Liver (tissue), 8 donors: ENCODE measurements at regions not wholly inside any gene's neighbourhood (a gene's known extent, or its start where the extent isn't known, plus 50 kb on each side); places are given as distances from the start of the nearest gene placed in this dataset.

ENCODE experiments used
- DNase-seq: peaks from one replicate; pipeline ENCODE4 v3.0.0-alpha.2; 2017; ENCODE audit warnings: low spot score
- H3K27ac ChIP-seq, 2 donors: one replicate each; pipeline ENCODE4 v1.7.0; 2013; ENCODE audit warnings: inconsistent platforms in 2 of 2, low read length in 2 of 2, control low read depth in 1 of 2, low read depth in 1 of 2, mild to moderate bottlenecking in 1 of 2
- H3K27me3 ChIP-seq, 4 donors: one replicate each; pipeline versions ENCODE4 v1.6.1 to v1.7.0; 2013; ENCODE audit warnings: low read length in 3 of 4, inconsistent platforms in 1 of 4, mild to moderate bottlenecking in 1 of 4, moderate library complexity in 1 of 4; ENCODE audit not compliant: control insufficient read depth in 4 of 4, insufficient read depth in 4 of 4
- H3K36me3 ChIP-seq, 4 donors: one replicate each; pipeline versions ENCODE4 v1.6.1 to v1.7.0; 2013; ENCODE audit warnings: low read length in 3 of 4, mild to moderate bottlenecking in 3 of 4, low read depth in 1 of 4, moderate library complexity in 1 of 4; ENCODE audit not compliant: control insufficient read depth in 4 of 4, insufficient read depth in 3 of 4
- H3K4me1 ChIP-seq, 4 donors: one replicate each; pipeline versions ENCODE4 v1.6.1 to v1.7.0; 2013; ENCODE audit warnings: low read length in 3 of 4, mild to moderate bottlenecking in 3 of 4, moderate library complexity in 1 of 4; ENCODE audit not compliant: control insufficient read depth in 4 of 4, insufficient read depth in 4 of 4
- H3K4me3 ChIP-seq, 3 donors: one replicate each; pipeline versions ENCODE4 v1.6.1 to v1.7.0; 2013; ENCODE audit warnings: low read length in 3 of 3, control low read depth in 1 of 3, low read depth in 1 of 3, mild to moderate bottlenecking in 1 of 3
- H3K9ac ChIP-seq, 2 donors: one replicate each; pipeline ENCODE4 v1.7.0; 2013; ENCODE audit warnings: low read length in 2 of 2, mild to moderate bottlenecking in 2 of 2, moderate library complexity in 2 of 2, control low read depth in 1 of 2, low read depth in 1 of 2
- H3K9me3 ChIP-seq, 4 donors: one replicate each; pipeline versions ENCODE4 v1.6.1 to v1.7.0; 2013; ENCODE audit warnings: low read length in 3 of 4; ENCODE audit not compliant: control insufficient read depth in 4 of 4
- ATF3 ChIP-seq: IDR thresholded peaks from 2 replicates; pipeline ENCODE4 v1.6.1; 2016; ENCODE audit warnings: antibody characterized with exemption
- CTCF ChIP-seq: fragments of 150-350 bp; IDR thresholded peaks from 2 replicates; pipeline ENCODE4 v1.5.1; 2017; ENCODE audit warnings: improper control_type of control experiment, low read depth, low read length; ENCODE audit not compliant: missing input control
- EGR1 ChIP-seq, 2 donors: IDR thresholded peaks; 2 replicates each; pipeline ENCODE4 v1.6.1; 2016 to 2018; ENCODE audit warnings: antibody characterized with exemption in 2 of 2, low read depth in 2 of 2
- FOXA1 ChIP-seq: IDR thresholded peaks from 2 replicates; pipeline ENCODE4 v1.6.1; 2016; ENCODE audit warnings: antibody characterized with exemption
- FOXA2 ChIP-seq: IDR thresholded peaks from 2 replicates; pipeline ENCODE4 v1.6.1; 2016; ENCODE audit warnings: antibody characterized with exemption
- GABPA ChIP-seq, 2 donors: IDR thresholded peaks in 1 of 2; conservative IDR thresholded peaks in 1 of 2; 2 replicates each; pipeline ENCODE4 v1.6.1; 2016; ENCODE audit warnings: antibody characterized with exemption in 2 of 2, mild to moderate bottlenecking in 1 of 2, moderate library complexity in 1 of 2
- HNF4A ChIP-seq, 2 donors: conservative IDR thresholded peaks; 2 replicates each; pipeline ENCODE4 v1.6.1; 2016; ENCODE audit warnings: antibody characterized with exemption in 2 of 2, mild to moderate bottlenecking in 2 of 2
- HNF4G ChIP-seq: IDR thresholded peaks from 2 replicates; pipeline ENCODE4 v1.6.1; 2016; ENCODE audit warnings: antibody characterized with exemption
- JUND ChIP-seq, 2 donors: IDR thresholded peaks; 2 replicates each; pipeline ENCODE4 v1.6.1; 2016; ENCODE audit warnings: antibody characterized with exemption in 2 of 2
- MAX ChIP-seq: IDR thresholded peaks from 2 replicates; pipeline ENCODE4 v1.6.1; 2016; ENCODE audit warnings: antibody characterized with exemption
- NR2F2 ChIP-seq: IDR thresholded peaks from 2 replicates; pipeline ENCODE4 v1.6.1; 2016; ENCODE audit warnings: antibody characterized with exemption
- RAD21 ChIP-seq, 2 donors: IDR thresholded peaks; 2 replicates each; pipeline ENCODE4 v1.6.1; 2016; ENCODE audit warnings: antibody characterized with exemption in 2 of 2, mild to moderate bottlenecking in 2 of 2
- REST ChIP-seq: IDR thresholded peaks from 2 replicates; pipeline ENCODE4 v1.6.1; 2016; ENCODE audit warnings: antibody characterized with exemption, mild to moderate bottlenecking
- RXRA ChIP-seq, 2 donors: IDR thresholded peaks; 2 replicates each; pipeline ENCODE4 v1.6.1; 2017 to 2018; ENCODE audit warnings: antibody characterized with exemption in 2 of 2, mild to moderate bottlenecking in 1 of 2
- SP1 ChIP-seq: IDR thresholded peaks from 2 replicates; pipeline ENCODE4 v1.6.1; 2018; ENCODE audit warnings: antibody characterized with exemption, mild to moderate bottlenecking
- YY1 ChIP-seq: IDR thresholded peaks from 2 replicates; pipeline ENCODE4 v1.6.1; 2016; ENCODE audit warnings: antibody characterized with exemption, mild to moderate bottlenecking
- ZBTB33 ChIP-seq: IDR thresholded peaks from 2 replicates; pipeline ENCODE4 v1.6.1; 2016; ENCODE audit warnings: antibody characterized with exemption
- WGBS: extraction: QIAGEN DNeasy Blood & Tissue Kit; methylation state at CpG from one replicate; pipeline ENCODE4 v1.1.7; 2013; 5-methylcytosine and 5-hydroxymethylcytosine counted together
- donor health status: healthy.
- donor health status: healthy.
- donor health status: healthy.
- donor health status: healthy.
- donor health status: healthy.

- Histone ChIP-seq H3K36me3 (no peaks in the 10 kb centered on the region), H3K4me3 (no peak overlapping the region), H3K9ac (no peak overlapping the region), H3K9me3 (no peaks in the 10 kb centered on the region), H3K4me1 (no peaks in the 10 kb centered on the region), H3K27me3 (no peaks in the 10 kb centered on the region), H3K27ac (no peak overlapping the region)
- WGBS, result 60% methylated on average over 3 of the region's 3 CpGs
- no peak for DNase-seq
- TF ChIP-seq HNF4A (conservative IDR thresholded peaks at IDR 0.05), result no peak
- TF ChIP-seq CTCF, result no peak
- no peak for TF ChIP-seq FOXA1
- no peak for TF ChIP-seq SP1
- TF ChIP-seq RXRA (IDR thresholded peaks at IDR 0.05), result no peak
- TF ChIP-seq NR2F2, result no peak
- TF ChIP-seq MAX, result no peak
- TF ChIP-seq FOXA2, result no peak
- no peak for TF ChIP-seq HNF4G
Observed at GRCh38 chr3:5630406-5630805, 442.9 kb downstream of the EDEM1 start.

GRCh38 chr3:5633960-5634359 is 446.5 kb downstream of the EDEM1 start:
- WGBS, result 66% methylated on average over 10 of the region's 10 CpGs
- no peaks in the 10 kb centered on the region for H3K27me3 ChIP-seq
- H3K9ac ChIP-seq, result no peak overlapping the region

More at GRCh38 chr3:5633960-5634359, 446.5 kb downstream of the EDEM1 start:
- Histone ChIP-seq H3K4me3 (no peak overlapping the region), H3K27ac (no peak overlapping the region), H3K9me3 (peaks cover 0 to 5% (median 0%) of the 10 kb centered on the region in 4 donors), H3K36me3 (no peaks in the 10 kb centered on the region), H3K4me1 (no peaks in the 10 kb centered on the region)
- no peak for DNase-seq
- TF ChIP-seq GABPA (IDR thresholded peaks at IDR 0.05 in 1 of 2, conservative IDR thresholded peaks at IDR 0.05 in 1 of 2) (no peak), JUND (IDR thresholded peaks at IDR 0.05) (no peak), SP1 (no peak), FOXA2 (no peak), ZBTB33 (no peak), CTCF (no peak), YY1 (no peak), NR2F2 (no peak), RAD21 (IDR thresholded peaks at IDR 0.05) (no peak), RXRA (IDR thresholded peaks at IDR 0.05) (no peak), REST (no peak), MAX (no peak), EGR1 (IDR thresholded peaks at IDR 0.05; ENCODE audit: low read depth in 2 of 2) (no peak), ATF3 (no peak)
